Endothelial cell of umbilical vein (primary cell): ENCODE measurements at regions not wholly inside any gene's neighbourhood (a gene's known extent, or its start where the extent isn't known, plus 50 kb on each side); places are given as distances from the start of the nearest gene placed in this dataset.

Experiments used
- CTCF ChIP-seq, 2 donors: IDR thresholded peaks; 1 replicate in 1 of 2; 2 replicates in 1 of 2; pipeline ENCODE4 v1.5.1; 2011; ENCODE audit warnings: low read length in 2 of 2, mild to moderate bottlenecking in 2 of 2, moderate library complexity in 2 of 2, control low read depth in 1 of 2, inconsistent platforms in 1 of 2, low read depth in 1 of 2; ENCODE audit not compliant: insufficient read depth in 1 of 2; ENCODE audit errors: extremely low read depth in 1 of 2
- EZH2 ChIP-seq: IDR thresholded peaks from 2 replicates; pipeline ENCODE4 v1.6.1; 2012; ENCODE audit warnings: borderline replicate concordance, low read depth, mild to moderate bottlenecking, moderate library complexity, low read length, inconsistent platforms; ENCODE audit not compliant: severe bottlenecking
- GATA2 ChIP-seq: IDR thresholded peaks from 2 replicates; pipeline ENCODE4 v1.7.0; 2011; ENCODE audit warnings: low read depth, mild to moderate bottlenecking, moderate library complexity, mixed read lengths, low read length; ENCODE audit not compliant: insufficient read length, insufficient read depth
- MAX ChIP-seq: IDR thresholded peaks from 2 replicates; pipeline ENCODE4 v1.6.1; 2011; ENCODE audit not compliant: insufficient read depth, insufficient read length
- POLR2A ChIP-seq: IDR thresholded peaks from 2 replicates; pipeline ENCODE4 v1.6.1; 2012; ENCODE audit warnings: low read depth, mild to moderate bottlenecking, control low read depth, low read length
- POLR2AphosphoS5 ChIP-seq: IDR thresholded peaks from 2 replicates; pipeline ENCODE4 v1.6.1; 2012; ENCODE audit warnings: low read depth, mild to moderate bottlenecking, control low read depth, low read length, moderate library complexity; ENCODE audit not compliant: insufficient read depth

- TF ChIP-seq CTCF (IDR thresholded peaks at IDR 0.05; ENCODE audit: extremely low read depth in 1 of 2, insufficient read depth in 1 of 2, low read depth in 1 of 2, low read length in 2 of 2) (no peak), POLR2AphosphoS5 (no peak), POLR2A (no peak), EZH2 (no peak), GATA2 (no peak), MAX (no peak)
Measured at GRCh38 chr10:43960135-43960415, 311.4 kb upstream of the ZNF32 start.
